ENCODE measurements at regions not wholly inside any gene's neighbourhood (a gene's known extent, or its start where the extent isn't known, plus 50 kb on each side); places are given as distances from the start of the nearest gene placed in this dataset.

- Histone ChIP-seq H3K9me3 (no peaks in the 10 kb centered on the region), H3K4me3 (no peak overlapping the region), H3K27me3 (no peaks in the 10 kb centered on the region), H3K4me1 (ENCODE audit: insufficient read depth) (no peaks in the 10 kb centered on the region), H3K36me3 (no peaks in the 10 kb centered on the region), H3K27ac (no peak overlapping the region)
- WGBS, 3 donors: 82 to 92% (median 84%) methylated on average over 3 of the region's 3 CpGs
- no peak for DNase-seq
- no peak for TF ChIP-seq EP300 (IDR thresholded peaks at IDR 0.05)
- no peak for TF ChIP-seq CTCF (IDR thresholded peaks at IDR 0.05)
- TF ChIP-seq POLR2A (IDR thresholded peaks at IDR 0.05): no peak
- intact Hi-C loops (cut with DNase I): no loop called here
These were observed 79.8 kb upstream of the GHITM start for GRCh38 chr10:84059526-84059925.

- Histone ChIP-seq H3K9me3 (no peaks in the 10 kb centered on the region), H3K27me3 (no peaks in the 10 kb centered on the region), H3K4me1 (ENCODE audit: insufficient read depth) (no peaks in the 10 kb centered on the region), H3K4me3 (no peak overlapping the region), H3K36me3 (no peaks in the 10 kb centered on the region), H3K27ac (no peak overlapping the region)
- no peak for TF ChIP-seq POLR2A (IDR thresholded peaks at IDR 0.05)
- no peak for TF ChIP-seq CTCF (IDR thresholded peaks at IDR 0.05)
- no peak for TF ChIP-seq EP300 (IDR thresholded peaks at IDR 0.05)
- DNase-seq: no peak
- intact Hi-C loops (cut with DNase I): no loop called here
These were observed 75.9 kb upstream of the GHITM start for GRCh38 chr10:84063440-84063839.

- WGBS, 3 donors: 73 to 75% (median 75%) methylated on average over 8 of the region's 8 CpGs
- Histone ChIP-seq H3K27ac (no peak overlapping the region), H3K4me1 (ENCODE audit: insufficient read depth) (no peaks in the 10 kb centered on the region), H3K36me3 (no peaks in the 10 kb centered on the region), H3K9me3 (no peaks in the 10 kb centered on the region), H3K27me3 (no peaks in the 10 kb centered on the region), H3K4me3 (no peak overlapping the region)
- no peak for DNase-seq
- TF ChIP-seq CTCF (IDR thresholded peaks at IDR 0.05) (no peak), EP300 (IDR thresholded peaks at IDR 0.05) (no peak), POLR2A (IDR thresholded peaks at IDR 0.05) (no peak)
- intact Hi-C loops (cut with DNase I): no loop called here
These were observed 73.3 kb upstream of the GHITM start for GRCh38 chr10:84065804-84066601.

GRCh38 chr10:84074521-84074920 is 64.8 kb upstream of the GHITM start:
- WGBS, 3 donors: 67 to 83% (median 70%) methylated on average over 3 of the region's 3 CpGs
- DNase-seq: no peak
- intact Hi-C loops (cut with DNase I): no loop called here
- TF ChIP-seq CTCF (IDR thresholded peaks at IDR 0.05): no peak
- no peak for TF ChIP-seq POLR2A (IDR thresholded peaks at IDR 0.05)
- no peak for TF ChIP-seq EP300 (IDR thresholded peaks at IDR 0.05)
- Histone ChIP-seq H3K4me3 (no peak overlapping the region), H3K36me3 (no peaks in the 10 kb centered on the region), H3K27me3 (no peaks in the 10 kb centered on the region), H3K4me1 (ENCODE audit: insufficient read depth) (peaks cover 2% of the 10 kb centered on the region), H3K27ac (no peak overlapping the region), H3K9me3 (no peaks in the 10 kb centered on the region)
